Upper lobe of right lung (tissue), 1 donor: ENCODE measurements at regions not wholly inside any gene's neighbourhood (a gene's known extent, or its start where the extent isn't known, plus 50 kb on each side); places are given as distances from the start of the nearest gene placed in this dataset.

Experiments used
- ATAC-seq: fragments of 200-7000 bp; cut with Tn5 transposase; one replicate; pipeline ENCODE4 v1.9.1; 2020; ENCODE audit warnings: mild to moderate bottlenecking, moderate library complexity
- DNase-seq: peaks from one replicate; pipeline ENCODE4 v3.0.0-alpha.2; 2020
- H3K27ac ChIP-seq: fragments of 200-600 bp; one replicate; pipeline ENCODE4 v1.8.0; 2022
- H3K27me3 ChIP-seq: fragments of 200-600 bp; one replicate; pipeline ENCODE4 v1.8.0; 2022; ENCODE audit warnings: mild to moderate bottlenecking
- H3K36me3 ChIP-seq: fragments of 200-600 bp; one replicate; pipeline ENCODE4 v1.8.0; 2022
- H3K4me1 ChIP-seq: fragments of 200-600 bp; one replicate; pipeline ENCODE4 v1.8.0; 2022
- H3K4me3 ChIP-seq: fragments of 200-600 bp; one replicate; pipeline ENCODE4 v1.8.0; 2022; ENCODE audit warnings: mild to moderate bottlenecking
- H3K9me3 ChIP-seq: fragments of 200-600 bp; one replicate; pipeline ENCODE4 v1.8.0; 2022
- CTCF ChIP-seq: fragments of 200-600 bp; IDR thresholded peaks from one replicate; pipeline ENCODE4 v1.8.0; 2022; ENCODE audit warnings: antibody characterized with exemption
- intact Hi-C: fragments of 100-400 bp; cut with DNase I; formaldehyde crosslinking; loops from one replicate; pipeline ENCODE4 v1.11.0; 2022
- donor health status: DM: no; HTN: yes; CAD: no; lungs with severe emphysema.

- Histone ChIP-seq H3K4me1 (no peaks in the 10 kb centered on the region), H3K9me3 (no peaks in the 10 kb centered on the region), H3K4me3 (no peak overlapping the region), H3K27ac (no peak overlapping the region), H3K27me3 (no peaks in the 10 kb centered on the region), H3K36me3 (no peaks in the 10 kb centered on the region)
- DNase-seq: no peak
- no peak for ATAC-seq
- intact Hi-C loops: no loop called here
- no peak for TF ChIP-seq CTCF
Measured at GRCh38 chr2:16319551-16320121, 346.0 kb downstream of the CYRIA start.

GRCh38 chr2:16318474-16319195, 347.0 kb downstream of the CYRIA start:
- no peaks in the 10 kb centered on the region for H3K9me3 ChIP-seq
- H3K27ac ChIP-seq: no peak overlapping the region
- no peaks in the 10 kb centered on the region for H3K36me3 ChIP-seq
- no peaks in the 10 kb centered on the region for H3K27me3 ChIP-seq
- intact Hi-C loops: no loop called here
- H3K4me3 ChIP-seq: no peak overlapping the region
- ATAC-seq: peak; percentile 54
- H3K4me1 ChIP-seq: no peaks in the 10 kb centered on the region
- TF ChIP-seq CTCF: no peak
- DNase-seq: no peak

GRCh38 chr2:16318051-16318450, 347.6 kb downstream of the CYRIA start:
- TF ChIP-seq CTCF: no peak
- H3K4me3 ChIP-seq: no peak overlapping the region
- no peaks in the 10 kb centered on the region for H3K27me3 ChIP-seq
- ATAC-seq (peak; percentile 3), DNase-seq (no peak)
- H3K9me3 ChIP-seq: no peaks in the 10 kb centered on the region
- no peaks in the 10 kb centered on the region for H3K4me1 ChIP-seq
- H3K27ac ChIP-seq: no peak overlapping the region
- intact Hi-C loops: no loop called here
- H3K36me3 ChIP-seq: no peaks in the 10 kb centered on the region

GRCh38 chr2:16317211-16317830, 348.3 kb downstream of the CYRIA start:
- TF ChIP-seq CTCF: no peak
- no peak for ATAC-seq
- intact Hi-C loops: no loop called here
- no peaks in the 10 kb centered on the region for H3K36me3 ChIP-seq
- no peak overlapping the region for H3K4me3 ChIP-seq
- H3K27ac ChIP-seq: no peak overlapping the region
- no peaks in the 10 kb centered on the region for H3K4me1 ChIP-seq
- no peak for DNase-seq
- no peaks in the 10 kb centered on the region for H3K9me3 ChIP-seq
- H3K27me3 ChIP-seq: no peaks in the 10 kb centered on the region

GRCh38 chr2:16316456-16317210, 349.0 kb downstream of the CYRIA start:
- Histone ChIP-seq H3K36me3 (no peaks in the 10 kb centered on the region), H3K4me1 (no peaks in the 10 kb centered on the region), H3K27me3 (no peaks in the 10 kb centered on the region), H3K27ac (no peak overlapping the region), H3K9me3 (no peaks in the 10 kb centered on the region), H3K4me3 (no peak overlapping the region)
- intact Hi-C loops: no loop called here
- no peak for ATAC-seq
- TF ChIP-seq CTCF: no peak
- DNase-seq: no peak
